ENCODE measurements at regions not wholly inside any gene's neighbourhood (a gene's known extent, or its start where the extent isn't known, plus 50 kb on each side); places are given as distances from the start of the nearest gene placed in this dataset.

- H3K4me3 ChIP-seq (ENCODE audit: low read depth, low read length): no peak overlapping the region
- DNase-seq (ENCODE audit: low read depth, low spot score): no peak
- TF ChIP-seq, protein P1, sequence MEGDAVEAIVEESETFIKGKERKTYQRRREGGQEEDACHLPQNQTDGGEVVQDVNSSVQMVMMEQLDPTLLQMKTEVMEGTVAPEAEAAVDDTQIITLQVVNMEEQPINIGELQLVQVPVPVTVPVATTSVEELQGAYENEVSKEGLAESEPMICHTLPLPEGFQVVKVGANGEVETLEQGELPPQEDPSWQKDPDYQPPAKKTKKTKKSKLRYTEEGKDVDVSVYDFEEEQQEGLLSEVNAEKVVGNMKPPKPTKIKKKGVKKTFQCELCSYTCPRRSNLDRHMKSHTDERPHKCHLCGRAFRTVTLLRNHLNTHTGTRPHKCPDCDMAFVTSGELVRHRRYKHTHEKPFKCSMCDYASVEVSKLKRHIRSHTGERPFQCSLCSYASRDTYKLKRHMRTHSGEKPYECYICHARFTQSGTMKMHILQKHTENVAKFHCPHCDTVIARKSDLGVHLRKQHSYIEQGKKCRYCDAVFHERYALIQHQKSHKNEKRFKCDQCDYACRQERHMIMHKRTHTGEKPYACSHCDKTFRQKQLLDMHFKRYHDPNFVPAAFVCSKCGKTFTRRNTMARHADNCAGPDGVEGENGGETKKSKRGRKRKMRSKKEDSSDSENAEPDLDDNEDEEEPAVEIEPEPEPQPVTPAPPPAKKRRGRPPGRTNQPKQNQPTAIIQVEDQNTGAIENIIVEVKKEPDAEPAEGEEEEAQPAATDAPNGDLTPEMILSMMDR (IDR thresholded peaks at IDR 0.05; ENCODE audit: insufficient read depth, low read length, missing control alignments): no peak
- ChIA-PET POLR2A (no interaction called here), CTCF (no interaction called here)
These were observed 89.9 kb upstream of the DEPDC1 start for GRCh38 chr1:68586766-68587165.

GRCh38 chr1:68588304-68588703, 91.4 kb upstream of the DEPDC1 start:
- CTCF ChIA-PET: no interaction called here
- POLR2A ChIA-PET: no interaction called here
- TF ChIP-seq, protein P1 (IDR thresholded peaks at IDR 0.05; ENCODE audit: insufficient read depth, low read length, missing control alignments): no peak
- no peak overlapping the region for H3K4me3 ChIP-seq (ENCODE audit: low read depth, low read length)
- DNase-seq (ENCODE audit: low read depth, low spot score): no peak

DNA sequence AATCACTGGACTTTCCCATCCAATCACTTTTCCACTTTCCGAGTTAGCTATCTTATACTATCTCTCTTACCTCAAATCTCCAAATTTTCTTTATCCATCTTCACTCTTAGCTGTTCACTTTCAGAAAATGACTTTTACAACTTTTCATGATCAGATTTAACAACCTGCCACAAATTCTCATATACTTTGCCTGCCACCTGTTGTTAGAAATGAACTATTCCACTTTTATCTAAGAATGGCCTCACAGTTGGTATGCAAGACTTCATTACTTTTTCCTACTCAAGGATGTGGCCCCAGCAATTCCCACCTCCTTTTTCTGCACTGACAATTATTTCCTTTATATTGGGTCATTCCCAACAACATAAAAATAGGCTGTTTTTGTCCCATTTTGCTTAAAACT, 93.6 kb upstream of the DEPDC1 start:
- DNase-seq (ENCODE audit: low read depth, low spot score): no peak
- CTCF ChIA-PET: no interaction called here
- TF ChIP-seq, protein P1 (IDR thresholded peaks at IDR 0.05; ENCODE audit: insufficient read depth, low read length, missing control alignments): no peak
- POLR2A ChIA-PET: no interaction called here
- H3K4me3 ChIP-seq (ENCODE audit: low read depth, low read length): no peak overlapping the region

- POLR2A ChIA-PET: no interaction called here
- CTCF ChIA-PET: no interaction called here
- DNase-seq (ENCODE audit: low read depth, low spot score): no peak
- TF ChIP-seq, protein P1 (IDR thresholded peaks at IDR 0.05; ENCODE audit: insufficient read depth, low read length, missing control alignments): no peak
- H3K4me3 ChIP-seq (ENCODE audit: low read depth, low read length): no peak overlapping the region
These were observed 98.0 kb upstream of the DEPDC1 start for GRCh38 chr1:68594851-68595250.

DNA sequence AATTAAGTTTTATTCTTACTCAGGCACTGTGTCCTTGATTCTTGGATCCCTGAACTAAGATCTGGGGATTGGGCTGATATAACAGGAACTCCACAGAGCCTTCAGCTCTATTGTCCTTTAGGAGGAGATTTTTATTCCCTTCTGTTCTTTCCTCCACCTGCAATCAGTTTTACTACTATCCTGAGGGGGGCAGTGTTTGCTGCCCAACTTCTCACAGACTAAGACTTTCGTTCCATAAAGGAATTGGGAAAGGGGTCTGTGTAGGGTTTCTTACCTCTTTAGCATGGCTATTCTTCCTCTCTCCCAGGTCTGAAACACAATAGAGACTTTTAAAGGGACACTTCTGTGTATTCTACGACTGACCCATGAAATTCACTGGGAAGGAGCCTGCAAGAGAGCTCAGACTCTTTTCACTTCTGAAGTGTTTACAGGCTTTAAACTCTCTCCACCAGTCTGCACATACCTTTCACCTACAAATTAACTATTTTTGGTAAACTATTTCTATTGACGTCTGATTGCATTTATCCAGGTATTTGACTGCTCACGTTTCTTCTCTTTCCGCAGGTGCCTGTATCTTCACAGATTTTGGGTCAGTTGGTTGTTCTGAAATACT, 103.3 kb upstream of the DEPDC1 start:
- TF ChIP-seq, protein P1 (IDR thresholded peaks at IDR 0.05; ENCODE audit: insufficient read depth, low read length, missing control alignments): peak; percentile 36
- DNase-seq (ENCODE audit: low read depth, low spot score): no peak
- no peak overlapping the region for H3K4me3 ChIP-seq (ENCODE audit: low read depth, low read length)

DNA sequence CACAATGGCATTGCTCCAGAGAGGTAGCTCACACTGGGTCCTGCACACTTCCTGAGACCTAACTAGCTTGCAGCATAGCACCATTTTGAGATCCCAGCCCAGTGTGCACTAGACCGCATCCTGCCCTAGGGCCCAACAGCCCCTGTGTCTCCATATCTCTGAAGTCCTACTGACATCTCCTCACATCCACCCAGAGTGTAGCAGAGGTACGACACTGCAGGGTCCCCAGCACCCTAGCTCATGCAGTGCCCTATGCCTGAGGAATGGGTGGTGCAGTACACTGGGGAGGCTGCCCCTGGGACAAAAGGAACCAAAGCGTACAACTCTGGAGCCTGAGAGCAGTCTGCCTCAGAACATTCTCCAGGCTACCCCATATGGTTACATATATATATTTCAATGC, 111.4 kb upstream of the DEPDC1 start:
- TF ChIP-seq, protein P1 (IDR thresholded peaks at IDR 0.05; ENCODE audit: insufficient read depth, low read length, missing control alignments): no peak
- H3K4me3 ChIP-seq (ENCODE audit: low read depth, low read length): no peak overlapping the region
- no peak for DNase-seq (ENCODE audit: low read depth, low spot score)
- ChIA-PET CTCF (no interaction called here), POLR2A (no interaction called here)

More for the DNA sequence above, 103.3 kb upstream of the DEPDC1 start:
- CTCF ChIA-PET: no interaction called here
- POLR2A ChIA-PET: no interaction called here
